K562 (cell line): ENCODE measurements at regions not wholly inside any gene's neighbourhood (a gene's known extent, or its start where the extent isn't known, plus 50 kb on each side); places are given as distances from the start of the nearest gene placed in this dataset.

Source experiments
- ATAC-seq: fragments of 200-7000 bp; cut with Tn5 transposase; 3 replicates; pipeline ENCODE4 v1.9.1; 2020; ENCODE audit warnings: moderate library complexity
- BruUV-seq: library from RNA; stranded (reverse); fragments of 400-500 nt; replicated peaks from 2 replicates; lab custom pipeline; 2021; lab: Mats Ljungman, UMichigan
- CTCF ChIA-PET: fragments of 300-600 bp; formaldehyde crosslinking; extraction: SDS; loops from one replicate; lab custom pipeline; 2021; ENCODE audit warnings: low intra/inter-chr PET ratio; lab: Yijun Ruan, JAX
- POLR2A ChIA-PET: fragments of 300-600, 350-650 bp; sonication (Branson Sonifier 250); formaldehyde crosslinking; extraction: SDS; loops from one replicate; lab custom pipeline; 2021; ENCODE audit warnings: antibody characterized with exemption, inconsistent platforms; lab: Yijun Ruan, JAX
- DNase-seq, 4 experiments: peaks; one replicate each; pipeline versions ENCODE4 v3.0.0 to v3.0.0-alpha.2; 2011 to 2018; ENCODE audit warnings: low spot score in 3 of 4, mixed read lengths in 3 of 4; ENCODE audit errors: extremely low read depth in 1 of 4
- FAIRE-seq: peaks from 2 replicates; lab custom pipeline; 2011; peaks lifted over from hg19 to GRCh38; lab: Jason Lieb, UNC
- H2AFZ ChIP-seq: 2 replicates; pipeline ENCODE4 v1.6.0; 2011; ENCODE audit warnings: low read depth, low read length, control low read depth, inconsistent platforms
- H3K27ac ChIP-seq: fragments of 200-600 bp; 3 replicates; pipeline ENCODE4 v1.8.0; 2011; ENCODE audit warnings: low read depth, mild to moderate bottlenecking, control low read depth, inconsistent platforms, low read length, moderate library complexity, mixed read lengths; ENCODE audit errors: extremely low read depth
- H3K27me3 ChIP-seq, 2 experiments: fragments of 300-600 bp in 1 of 2; 2 replicates in 1 of 2; 3 replicates in 1 of 2; pipeline versions ENCODE4 v1.6.0 to v1.8.0; 2011; ENCODE audit warnings: inconsistent platforms in 2 of 2, low read length in 2 of 2, mild to moderate bottlenecking in 1 of 2, mixed read lengths in 1 of 2, moderate library complexity in 1 of 2; ENCODE audit not compliant: control insufficient read depth in 2 of 2, insufficient read depth in 2 of 2
- H3K36me3 ChIP-seq: fragments of 300-600 bp; 3 replicates; pipeline ENCODE4 v1.8.0; 2011; ENCODE audit warnings: mild to moderate bottlenecking, low read length, inconsistent platforms; ENCODE audit not compliant: control insufficient read depth, insufficient read depth
- H3K4me1 ChIP-seq, 2 experiments: fragments of 200-600 bp in 1 of 2; replicated peaks in 1 of 2; 2 replicates in 1 of 2; 3 replicates in 1 of 2; pipeline versions ENCODE4 v1.5.1 to v1.8.0; 2011; ENCODE audit warnings: inconsistent platforms in 2 of 2, low read length in 2 of 2, mild to moderate bottlenecking in 1 of 2, mixed read lengths in 1 of 2, moderate library complexity in 1 of 2; ENCODE audit not compliant: control insufficient read depth in 2 of 2, insufficient read depth in 2 of 2
- H3K4me2 ChIP-seq: 2 replicates; pipeline ENCODE4 v1.6.1; 2011; ENCODE audit warnings: low read length, control low read depth, inconsistent platforms, mixed read lengths; ENCODE audit not compliant: insufficient read depth
- H3K4me3 ChIP-seq: fragments of 200-600 bp; sonication (generic), shearing (Covaris generic); 2 replicates; pipeline ENCODE4 v1.5.1; 2016; ENCODE audit warnings: control low read depth, inconsistent platforms
- H3K79me2 ChIP-seq: fragments of 200-600 bp; 3 replicates; pipeline ENCODE4 v1.8.0; 2011; ENCODE audit warnings: low read length, inconsistent platforms; ENCODE audit not compliant: control insufficient read depth, insufficient read depth
- H3K9ac ChIP-seq, 2 experiments: 2 replicates each; pipeline versions ENCODE4 v1.6.0 to v1.6.1; 2011; ENCODE audit warnings: low read depth in 2 of 2, low read length in 2 of 2, control low read depth in 1 of 2, inconsistent platforms in 1 of 2, mild to moderate bottlenecking in 1 of 2, mixed read lengths in 1 of 2; ENCODE audit not compliant: insufficient read depth in 1 of 2
- H3K9me1 ChIP-seq: one replicate; pipeline ENCODE4 v1.6.0; 2011; ENCODE audit warnings: inconsistent platforms, mild to moderate bottlenecking, low read length, moderate library complexity; ENCODE audit not compliant: control insufficient read depth, insufficient read depth
- H3K9me3 ChIP-seq: replicated peaks from 2 replicates; pipeline ENCODE4 v1.5.1; 2011; ENCODE audit warnings: low read depth, low read length, inconsistent platforms; ENCODE audit not compliant: control insufficient read depth, insufficient read depth
- H4K20me1 ChIP-seq: replicated peaks from 2 replicates; pipeline ENCODE4 v1.6.1; 2011; ENCODE audit warnings: low read length, inconsistent platforms, mixed read lengths; ENCODE audit not compliant: control insufficient read depth, insufficient read depth
- ELF1 ChIP-seq: fragments of 200-800 bp; sonication (Bioruptor generic); IDR thresholded peaks from 2 replicates; pipeline ENCODE4 v1.6.1; 2016; ENCODE audit warnings: missing genetic modification characterization, missing compliant biosample characterization
- ERF ChIP-seq: fragments of 450-650 bp; formaldehyde crosslinking; IDR thresholded peaks from 2 replicates; pipeline ENCODE4 v1.4.0; 2020; ENCODE audit warnings: mild to moderate bottlenecking, mixed read lengths
- KLF6 ChIP-seq: fragments of 250-450 bp; sonication (Bioruptor Pico); IDR thresholded peaks from 2 replicates; pipeline ENCODE4 v1.4.0; 2020; ENCODE audit warnings: mild to moderate bottlenecking, moderate library complexity, borderline replicate concordance
- OTX1 ChIP-seq: fragments of 450-650 bp; formaldehyde crosslinking; IDR thresholded peaks from 2 replicates; pipeline ENCODE4 v1.4.0; 2022; ENCODE audit warnings: mild to moderate bottlenecking
- RAD51 ChIP-seq: fragments of 450-650 bp; IDR thresholded peaks from 2 replicates; pipeline ENCODE4 v1.7.1; 2016; ENCODE audit warnings: low read depth, mild to moderate bottlenecking, borderline replicate concordance
- SIRT6 ChIP-seq: IDR thresholded peaks from one replicate; pipeline ENCODE4 v1.6.1; 2012; ENCODE audit warnings: low read depth, mild to moderate bottlenecking, control low read depth, inconsistent platforms, low read length, moderate library complexity
- SPI1 ChIP-seq: IDR thresholded peaks from 2 replicates; pipeline ENCODE4 v1.6.1; 2011; ENCODE audit warnings: low read depth, low read length, control low read depth, borderline replicate concordance
- USF1 ChIP-seq: sonication (generic); formaldehyde crosslinking; IDR thresholded peaks from 2 replicates; pipeline ENCODE4 v1.9.0; 2022; ENCODE audit warnings: mild to moderate bottlenecking, missing genetic modification reagents
- USF2 ChIP-seq: sonication (generic); formaldehyde crosslinking; IDR thresholded peaks from 2 replicates; pipeline ENCODE4 v1.5.0; 2020; ENCODE audit warnings: missing genetic modification reagents
- ZBTB40 ChIP-seq, 2 experiments: fragments of 450-650 bp in 1 of 2; sonication (generic) in 1 of 2; formaldehyde crosslinking in 1 of 2; IDR thresholded peaks; 2 replicates each; pipeline versions ENCODE4 v1.7.1 to v1.9.0; 2016 to 2022; ENCODE audit warnings: inconsistent platforms in 1 of 2, mild to moderate bottlenecking in 1 of 2, missing genetic modification reagents in 1 of 2
- ZNF134 ChIP-seq: fragments of 250-450 bp; sonication (Bioruptor Pico); conservative IDR thresholded peaks from 2 replicates; pipeline ENCODE4 v1.4.0; 2020
- ZNF57 ChIP-seq: fragments of 450-650 bp; formaldehyde crosslinking; IDR thresholded peaks from 2 replicates; pipeline ENCODE4 v1.4.0; 2020; ENCODE audit warnings: mild to moderate bottlenecking, moderate library complexity
- WGBS: fragments of 100-300 bp; shearing (Covaris generic); methylation state at CpG from one replicate; pipeline ENCODE4 v1.1.6; 2016; ENCODE audit warnings: low coverage, mixed read lengths; ENCODE audit not compliant: insufficient coverage; ENCODE audit errors: missing lambda C conversion rate; 5-methylcytosine and 5-hydroxymethylcytosine counted together
- in situ Hi-C: fragments of 300-500 bp; cut with MboI; formaldehyde crosslinking; loops from 4 replicates; pipeline ENCODE4 v1.15.0; 2018; ENCODE audit warnings: inconsistent platforms, mixed read lengths
- intact Hi-C: fragments of 100-400 bp; cut with micrococcal nuclease; formaldehyde crosslinking; loops from 2 replicates; pipeline ENCODE4 v1.14.2; 2022

GRCh38 chr11:116600930-116601329 is 171.9 kb downstream of the BUD13 start:
- no peak overlapping the region for H3K4me2 ChIP-seq
- no peaks in the 10 kb centered on the region for H3K4me1 ChIP-seq
- no peaks in the 10 kb centered on the region for H3K79me2 ChIP-seq
- H3K27me3 ChIP-seq, result peaks cover 0 to 12% of the 10 kb centered on the region in 2 experiments; a peak in 3 of 5 replicates
- POLR2A ChIA-PET, result no interaction called here
- H3K36me3 ChIP-seq, result no peaks in the 10 kb centered on the region
- in situ Hi-C loops, result no loop called here
- no peak overlapping the region for H3K27ac ChIP-seq
- FAIRE-seq, result no peak
- H2AFZ ChIP-seq, result no peak overlapping the region
- H4K20me1 ChIP-seq, result no peaks in the 10 kb centered on the region
- no peak overlapping the region for H3K9ac ChIP-seq
- intact Hi-C loops, result no loop called here
- H3K9me1 ChIP-seq, result no peaks in the 10 kb centered on the region
- ATAC-seq, result no peak
- no peak for DNase-seq
- TF ChIP-seq USF2 (CRISPR knock-in tag), result peak; percentile 46; the same call in 1 of the 2 replicates
- no peak for TF ChIP-seq ZNF57 (CRISPR knock-in tag)
- TF ChIP-seq RAD51, result 0 out of 2 replicates have a peak, but pooled peaks have one; percentile 27
- TF ChIP-seq KLF6 (CRISPR knock-in tag), result no peak
- peak; percentile 37; the same call in 1 of the 2 replicates for TF ChIP-seq SPI1
- no peak for TF ChIP-seq ERF (CRISPR knock-in tag)
- peak; percentile 78 for TF ChIP-seq USF1 (CRISPR knock-in tag)
- no peak for TF ChIP-seq ZBTB40 (IDR thresholded peaks at IDR 0.05)
- TF ChIP-seq ZBTB40 (CRISPR knock-in tag; IDR thresholded peaks at IDR 0.05), result no peak
- no peak for TF ChIP-seq ELF1 (tag)
- TF ChIP-seq OTX1 (CRISPR knock-in tag), result no peak
- TF ChIP-seq SIRT6, result no peak
- TF ChIP-seq ZNF134 (CRISPR knock-in tag), result no peak
- no TSS peak for BruUV-seq
- H3K4me3 ChIP-seq, result no peak overlapping the region
- no peaks in the 10 kb centered on the region for H3K9me3 ChIP-seq
- CTCF ChIA-PET, result no interaction called here
- WGBS, result 1% methylated on average over 4 of the region's 4 CpGs
